GM12878 (cell line): ENCODE measurements at regions not wholly inside any gene's neighbourhood (a gene's known extent, or its start where the extent isn't known, plus 50 kb on each side); places are given as distances from the start of the nearest gene placed in this dataset.
A peak's percentile ranks its signal among the peaks of the same experiment; 100 is the strongest.

ENCODE experiments used
- ATAC-seq: fragments of 200-7000 bp; cut with Tn5 transposase; 3 replicates; pipeline ENCODE4 v1.9.1; 2020; ENCODE audit warnings: mild to moderate bottlenecking, moderate library complexity
- BruUV-seq: library from RNA; stranded (reverse); fragments of 400-500 nt; replicated peaks from 2 replicates; lab custom pipeline; 2021; lab: Mats Ljungman, UMichigan
- CTCF ChIA-PET: fragments of 300-600 bp; sonication (Branson Sonifier 250); formaldehyde crosslinking; extraction: SDS; loops from one replicate; lab custom pipeline; 2021; ENCODE audit warnings: inconsistent platforms; lab: Yijun Ruan, JAX
- POLR2A ChIA-PET: fragments of 350-600 bp; formaldehyde crosslinking; extraction: SDS; loops from one replicate; lab custom pipeline; 2021; ENCODE audit warnings: inconsistent platforms; lab: Charles Lee
- RAD21 ChIA-PET: fragments of 300-600 bp; sonication (Branson Sonifier 250); formaldehyde crosslinking; loops from one replicate; lab custom pipeline; 2023; ENCODE audit warnings: antibody characterized with exemption; ENCODE audit not compliant: unreplicated experiment; lab: Charles Lee
- SMC1A ChIA-PET: fragments of 300-600 bp; sonication (Branson Sonifier 250); formaldehyde crosslinking; loops from one replicate; lab custom pipeline; 2023; ENCODE audit not compliant: unreplicated experiment, uncharacterized antibody; lab: Charles Lee
- DNase-seq: peaks from one replicate; pipeline ENCODE4 v3.0.0-alpha.2; 2011; ENCODE audit warnings: low read depth, low spot score
- FAIRE-seq: peaks from 3 replicates; lab custom pipeline; 2011; peaks lifted over from hg19 to GRCh38; lab: Jason Lieb, UNC
- H2AFZ ChIP-seq: 2 replicates; pipeline ENCODE4 v1.6.0; 2011; ENCODE audit warnings: low read depth, low read length, control low read depth; ENCODE audit not compliant: control insufficient read depth
- H3K27ac ChIP-seq: 2 replicates; pipeline ENCODE4 v1.5.1; 2011; ENCODE audit warnings: control low read depth; ENCODE audit not compliant: control insufficient read depth, insufficient read depth
- H3K27me3 ChIP-seq, 2 experiments: replicated peaks in 1 of 2; 2 replicates each; pipeline versions ENCODE4 v1.6.0 to v1.6.1; 2011; ENCODE audit warnings: low read length in 1 of 2; ENCODE audit not compliant: control insufficient read depth in 2 of 2, insufficient read depth in 2 of 2
- H3K36me3 ChIP-seq, 2 experiments: 2 replicates each; pipeline ENCODE4 v1.5.1; 2011; ENCODE audit warnings: low read length in 1 of 2; ENCODE audit not compliant: control insufficient read depth in 2 of 2, insufficient read depth in 2 of 2
- H3K4me1 ChIP-seq: 2 replicates; pipeline ENCODE4 v1.6.1; 2011; ENCODE audit warnings: mild to moderate bottlenecking, low read length, moderate library complexity, mixed read lengths; ENCODE audit not compliant: control insufficient read depth, insufficient read depth
- H3K4me2 ChIP-seq: 2 replicates; pipeline ENCODE4 v1.6.0; 2011; ENCODE audit warnings: control low read depth; ENCODE audit not compliant: control insufficient read depth, insufficient read depth
- H3K4me3 ChIP-seq: fragments of 200-600 bp; sonication (generic); 2 replicates; pipeline ENCODE4 v1.5.1; 2016
- H3K79me2 ChIP-seq: 2 replicates; pipeline ENCODE4 v1.6.0; 2011; ENCODE audit warnings: low read length; ENCODE audit not compliant: control insufficient read depth, insufficient read depth
- H3K9ac ChIP-seq: 2 replicates; pipeline ENCODE4 v1.8.0; 2011; ENCODE audit warnings: low read length, control low read depth, mixed read lengths; ENCODE audit not compliant: control insufficient read depth, insufficient read depth
- H3K9me3 ChIP-seq: replicated peaks from 3 replicates; pipeline ENCODE4 v1.5.1; 2011; ENCODE audit warnings: mild to moderate bottlenecking, low read length; ENCODE audit not compliant: control insufficient read depth, insufficient read depth
- H4K20me1 ChIP-seq: 2 replicates; pipeline ENCODE4 v1.6.0; 2011; ENCODE audit not compliant: control insufficient read depth, insufficient read depth
- CEBPB ChIP-seq, 2 experiments: fragments of 150-350 bp in 1 of 2; IDR thresholded peaks; 2 replicates each; pipeline ENCODE4 v1.6.1; 2012 to 2014; ENCODE audit warnings: low read depth in 2 of 2, low read length in 2 of 2, borderline replicate concordance in 1 of 2, inconsistent platforms in 1 of 2
- DPF2 ChIP-seq: fragments of 450-650 bp; IDR thresholded peaks from 2 replicates; pipeline ENCODE4 v1.6.1; 2017; ENCODE audit warnings: mild to moderate bottlenecking
- FOXK2 ChIP-seq: fragments of 450-650 bp; IDR thresholded peaks from 2 replicates; pipeline ENCODE4 v1.6.1; 2017; ENCODE audit warnings: mild to moderate bottlenecking, moderate library complexity
- GATAD2B ChIP-seq: fragments of 450-650 bp; conservative IDR thresholded peaks from 2 replicates; pipeline ENCODE4 v1.6.1; 2017; ENCODE audit warnings: low read depth, mild to moderate bottlenecking, moderate library complexity
- HDGF ChIP-seq: fragments of 450-650 bp; IDR thresholded peaks from 2 replicates; pipeline ENCODE4 v1.6.1; 2016; ENCODE audit warnings: antibody characterized with exemption
- IKZF1 ChIP-seq: fragments of 450-650 bp; conservative IDR thresholded peaks from 2 replicates; pipeline ENCODE4 v1.6.1; 2017; ENCODE audit warnings: antibody characterized with exemption, mild to moderate bottlenecking
- IRF4 ChIP-seq: IDR thresholded peaks from 2 replicates; pipeline ENCODE4 v1.6.1; 2011; ENCODE audit warnings: low read depth, low read length
- KLF5 ChIP-seq: fragments of 450-650 bp; IDR thresholded peaks from 2 replicates; pipeline ENCODE4 v1.6.1; 2014; ENCODE audit warnings: mild to moderate bottlenecking; ENCODE audit not compliant: partially characterized antibody
- NFIC ChIP-seq: IDR thresholded peaks from 2 replicates; pipeline ENCODE4 v1.6.1; 2012; ENCODE audit warnings: low read depth, mild to moderate bottlenecking, inconsistent platforms, low read length, moderate library complexity
- NFYB ChIP-seq: IDR thresholded peaks from 2 replicates; pipeline ENCODE4 v1.6.1; 2011; ENCODE audit warnings: low read depth, mild to moderate bottlenecking, low read length, improper control_type of control experiment, moderate library complexity; ENCODE audit not compliant: insufficient read depth
- NKRF ChIP-seq: fragments of 450-650 bp; conservative IDR thresholded peaks from 2 replicates; pipeline ENCODE4 v1.6.1; 2017; ENCODE audit warnings: mild to moderate bottlenecking, moderate library complexity
- NR2F1 ChIP-seq: fragments of 450-650 bp; conservative IDR thresholded peaks from 2 replicates; pipeline ENCODE4 v1.6.1; 2017; ENCODE audit warnings: mild to moderate bottlenecking
- PKNOX1 ChIP-seq: fragments of 450-650 bp; IDR thresholded peaks from 2 replicates; pipeline ENCODE4 v1.6.1; 2016; ENCODE audit warnings: mild to moderate bottlenecking
- SPI1 ChIP-seq: IDR thresholded peaks from 2 replicates; pipeline ENCODE4 v1.6.1; 2011; ENCODE audit warnings: low read depth, mild to moderate bottlenecking, low read length, moderate library complexity, borderline replicate concordance; ENCODE audit not compliant: insufficient read depth
- TARDBP ChIP-seq: IDR thresholded peaks from 2 replicates; pipeline ENCODE4 v1.6.1; 2016; ENCODE audit warnings: borderline replicate concordance
- TCF3 ChIP-seq: IDR thresholded peaks from 2 replicates; pipeline ENCODE4 v1.6.1; 2012; ENCODE audit warnings: low read depth, mild to moderate bottlenecking, low read length, borderline replicate concordance; ENCODE audit not compliant: insufficient read depth
- USF2 ChIP-seq: IDR thresholded peaks from 2 replicates; pipeline ENCODE4 v1.6.1; 2011; ENCODE audit warnings: low read depth, low read length, improper control_type of control experiment, borderline replicate concordance
- in situ Hi-C: fragments of 300-500 bp; cut with MboI; formaldehyde crosslinking; loops from 9 replicates; pipeline ENCODE4 v1.14.3; 2018; ENCODE audit warnings: mixed read lengths
- intact Hi-C: fragments of 100-400 bp; cut with micrococcal nuclease; formaldehyde crosslinking; loops from one replicate; pipeline ENCODE4 v1.14.2; 2022; ENCODE audit not compliant: unreplicated experiment

GRCh38 chr4:138405934-138406567, 163.9 kb upstream of the SLC7A11 start (continued):
- TF ChIP-seq USF2 = peak; percentile 36; the same call in 1 of the 2 replicates
- TF ChIP-seq NKRF = no peak
- peak in 1 of 2 experiments; percentile 39; a peak in 1 of 4 replicates for TF ChIP-seq CEBPB (IDR thresholded peaks at IDR 0.05; ENCODE audit: borderline replicate concordance in 1 of 2, low read depth in 2 of 2, low read length in 2 of 2)

- CTCF ChIA-PET = interaction anchor here (0.6 to 5.9 kb wide), 6 partner anchors 8 to 88 kb away, joined by 3 to 16 read pairs (median 4); no protein-coding TSS in a partner anchor
- peak overlapping the region; percentile 52 for H3K4me2 ChIP-seq
- TF ChIP-seq NR2F1 = 0 out of 2 replicates have a peak, but pooled peaks have one; percentile 22
- 0 out of 2 replicates have a peak, but pooled peaks have one; percentile 47 for TF ChIP-seq TCF3
- peak; percentile 40; the same call in 1 of the 2 replicates for TF ChIP-seq PKNOX1
- 0 out of 2 replicates have a peak, but pooled peaks have one; percentile 13 for TF ChIP-seq HDGF
- TF ChIP-seq SPI1 = peak; percentile 73; the same call in 1 of the 2 replicates
- no peak for TF ChIP-seq FOXK2
- no peak for TF ChIP-seq NFIC
- TF ChIP-seq NFYB = no peak
- 0 out of 2 replicates have a peak, but pooled peaks have one; percentile 25 for TF ChIP-seq IRF4
- 0 out of 2 replicates have a peak, but pooled peaks have one; percentile 16 for TF ChIP-seq GATAD2B
- peak; percentile 43 for TF ChIP-seq IKZF1
- TF ChIP-seq KLF5 = no peak
- TF ChIP-seq DPF2 = no peak
- TF ChIP-seq TARDBP = no peak
Measured at GRCh38 chr4:138405466-138405891, 163.3 kb upstream of the SLC7A11 start.

More at GRCh38 chr4:138405466-138405891, 163.3 kb upstream of the SLC7A11 start:
- Histone ChIP-seq H3K4me1 (peaks cover 28% of the 10 kb centered on the region), H2AFZ (peak overlapping the region; percentile 6; the same call in 1 of the 2 replicates), H4K20me1 (no peaks in the 10 kb centered on the region), H3K9me3 (no peaks in the 10 kb centered on the region; the same call in 2 of the 3 replicates), H3K27ac (peak overlapping the region; percentile 45), H3K9ac (no peak overlapping the region), H3K27me3 (no peaks in the 10 kb centered on the region), H3K36me3 (no peaks in the 10 kb centered on the region), H3K4me3 (no peak overlapping the region; the same call in 1 of the 2 replicates), H3K79me2 (no peaks in the 10 kb centered on the region)
- in situ Hi-C loops = no loop called here
- RAD21 ChIA-PET = interaction anchor here (0.7 to 3.4 kb wide), 12 partner anchors 11 to 224 kb away, joined by 3 to 16 read pairs (median 4); partner anchors contain the start of gene SLC7A11
- no TSS peak for BruUV-seq
- DNase-seq (peak; percentile 46), ATAC-seq (peak; percentile 87), FAIRE-seq (no peak)
- POLR2A ChIA-PET = interaction anchor here (1.9 to 3.6 kb wide), 2 partner anchors 11 to 13 kb away, joined by 6 to 9 read pairs; no protein-coding TSS in a partner anchor
- SMC1A ChIA-PET = interaction anchor here (0.6 to 6.2 kb wide), 14 partner anchors 8 to 218 kb away, joined by 3 to 36 read pairs (median 3); partner anchors contain the start of gene SLC7A11
- intact Hi-C loops = loop anchor here (1.0 to 5.0 kb wide), 4 partner anchors 62 to 763 kb away; no protein-coding TSS in a partner anchor
